Kidney (tissue), 13 donors: ENCODE measurements at regions not wholly inside any gene's neighbourhood (a gene's known extent, or its start where the extent isn't known, plus 50 kb on each side); places are given as distances from the start of the nearest gene placed in this dataset.
"Not testable (repeated sequence)": the region's sequence is repeated elsewhere in the genome, so short reads cannot be mapped to it uniquely, and the experiment has no call there.

Source experiments
- DNase-seq, 5 donors: peaks; one replicate each; pipeline ENCODE4 v3.0.0-alpha.2; 2013 to 2020
- FAIRE-seq: peaks from 2 replicates; lab custom pipeline; 2012; peaks lifted over from hg19 to GRCh38; lab: Jason Lieb, UNC
- H3K27ac ChIP-seq, 2 donors: one replicate each; pipeline ENCODE4 v1.7.0; 2013; ENCODE audit warnings: low read depth in 2 of 2, low read length in 2 of 2, inconsistent platforms in 1 of 2
- H3K27me3 ChIP-seq: one replicate; pipeline ENCODE4 v1.7.1; 2013; ENCODE audit warnings: low read length, inconsistent platforms; ENCODE audit not compliant: control insufficient read depth, insufficient read depth
- H3K36me3 ChIP-seq, 3 donors: one replicate each; pipeline versions ENCODE4 v1.7.0 to v1.7.1; 2013; ENCODE audit warnings: low read length in 3 of 3, control low read depth in 1 of 3, inconsistent platforms in 1 of 3; ENCODE audit not compliant: insufficient read depth in 3 of 3, control insufficient read depth in 2 of 3
- H3K4me1 ChIP-seq, 3 donors: one replicate each; pipeline versions ENCODE4 v1.7.0 to v1.7.1; 2013; ENCODE audit warnings: low read length in 3 of 3, inconsistent platforms in 1 of 3, low read depth in 1 of 3; ENCODE audit not compliant: control insufficient read depth in 2 of 3, insufficient read depth in 2 of 3
- H3K4me3 ChIP-seq, 3 donors: one replicate each; pipeline versions ENCODE4 v1.7.0 to v1.8.1; 2013; ENCODE audit warnings: low read length in 3 of 3, control low read depth in 1 of 3, inconsistent platforms in 1 of 3
- H3K9ac ChIP-seq, 3 donors: one replicate each; pipeline versions ENCODE4 v1.7.0 to v1.7.1; 2013; ENCODE audit warnings: low read length in 3 of 3, control low read depth in 1 of 3, inconsistent platforms in 1 of 3
- H3K9me3 ChIP-seq, 3 donors: one replicate each; pipeline versions ENCODE4 v1.7.0 to v1.7.1; 2013; ENCODE audit warnings: low read length in 3 of 3, control low read depth in 1 of 3, inconsistent platforms in 1 of 3; ENCODE audit not compliant: control insufficient read depth in 2 of 3, insufficient read depth in 1 of 3
- CTCF ChIP-seq: IDR thresholded peaks from 3 replicates; pipeline ENCODE4 v1.5.1; 2012; ENCODE audit warnings: mild to moderate bottlenecking, moderate library complexity, borderline replicate concordance; ENCODE audit not compliant: insufficient read depth; ENCODE audit errors: extremely low read depth
- intact Hi-C: fragments of 100-400 bp; cut with DNase I; formaldehyde crosslinking; loops from one replicate; pipeline ENCODE4 v1.11.1; 2022
- donor health status: control.
- donor health status: control.
- donor health status: control.
- donor health status: control.
- donor health status: control.
- donor health status: DM: yes; HTN: yes; CAD: no.
- donor health status: Normal renal cell carcinoma (clear cell type).

DNA sequence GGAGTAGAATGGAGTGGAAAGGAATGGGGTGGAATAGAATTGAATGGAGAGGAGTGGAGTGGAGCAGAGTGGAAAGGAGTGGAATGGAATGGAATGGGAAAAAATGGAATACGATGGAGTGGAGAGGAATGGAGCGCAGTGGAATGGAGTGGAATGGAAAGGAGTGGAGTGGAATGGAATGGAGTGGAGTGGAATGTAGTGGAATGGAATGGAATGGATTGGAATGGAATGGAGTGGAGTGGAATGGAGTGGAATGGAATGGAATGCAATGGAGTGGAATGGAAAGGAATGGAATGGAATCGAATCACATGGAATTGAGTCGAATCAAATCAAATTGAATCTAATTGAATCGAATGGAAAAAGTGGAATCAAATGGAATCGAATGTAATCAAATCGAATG is 1016.1 kb downstream of the CDY1 start:
- Histone ChIP-seq H3K9ac (no peak overlapping the region), H3K27me3 (no peaks in the 10 kb centered on the region), H3K9me3 (peaks cover 0 to 30% (median 4%) of the 10 kb centered on the region in 3 donors), H3K36me3 (no peaks in the 10 kb centered on the region), H3K4me1 (no peaks in the 10 kb centered on the region), H3K27ac (no peak overlapping the region), H3K4me3 (no peak overlapping the region)
- intact Hi-C loops, result no loop called here
- no peak for DNase-seq
- no peak for FAIRE-seq
- TF ChIP-seq CTCF, result no peak

GRCh38 chrY:26645856-26646255 is 1023.9 kb downstream of the CDY1 start:
- H3K4me3 ChIP-seq, DNase-seq, FAIRE-seq, H3K36me3 ChIP-seq, H3K9ac ChIP-seq, H3K4me1 ChIP-seq, intact Hi-C loops, H3K27ac ChIP-seq, H3K27me3 ChIP-seq: not testable (repeated sequence)
- peaks cover 0 to 34% (median 13%) of the 10 kb centered on the region in 3 donors for H3K9me3 ChIP-seq

DNA sequence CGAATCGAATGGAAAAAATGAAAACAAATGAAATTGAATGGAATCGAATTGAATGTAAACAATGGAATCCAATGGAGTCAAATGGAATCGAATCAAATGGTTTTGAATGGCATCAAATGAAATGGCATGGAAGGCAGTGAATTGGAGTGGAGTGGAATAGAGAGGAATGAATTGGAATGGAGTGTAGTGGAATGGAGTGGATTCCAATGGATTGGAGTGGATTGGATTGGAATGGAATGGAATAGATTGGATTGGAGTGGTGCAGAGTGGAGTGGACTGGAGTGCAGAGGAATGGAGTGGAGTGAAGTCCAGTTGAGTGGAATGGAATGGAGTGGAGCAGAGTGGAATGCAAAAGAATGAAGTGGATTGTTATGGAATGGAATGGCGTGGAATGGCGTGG is 1026.3 kb downstream of the CDY1 start:
- intact Hi-C loops, H3K36me3 ChIP-seq, H3K27ac ChIP-seq, H3K4me3 ChIP-seq, H3K27me3 ChIP-seq, H3K4me1 ChIP-seq, H3K9ac ChIP-seq, DNase-seq, FAIRE-seq: not testable (repeated sequence)
- H3K9me3 ChIP-seq, result peaks cover 0 to 26% (median 10%) of the 10 kb centered on the region in 3 donors

DNA sequence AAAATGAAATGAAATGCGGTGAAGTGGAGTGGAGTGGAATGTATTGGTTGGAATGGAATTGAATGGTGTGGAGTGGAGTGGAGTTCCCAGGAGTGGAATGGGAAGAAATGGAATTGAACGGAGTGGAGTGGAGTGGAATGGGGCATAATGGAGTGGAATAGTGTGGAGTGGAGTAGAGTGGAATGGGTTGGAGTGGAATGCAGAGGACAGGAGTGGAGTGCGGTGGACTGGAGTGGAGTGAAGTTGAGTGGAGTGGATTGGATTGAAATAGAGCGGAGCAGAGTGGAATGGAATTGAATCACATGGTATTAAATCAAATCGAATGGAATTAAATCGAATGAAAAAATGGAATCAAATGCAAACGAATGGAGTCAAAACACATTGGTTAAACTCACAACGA is 1042.3 kb downstream of the CDY1 start:
- Histone ChIP-seq H3K4me3 (peak overlapping the region in 1 of 3 donors; percentile 12), H3K9me3 (peaks cover 0 to 18% (median 11%) of the 10 kb centered on the region in 3 donors)
- H3K27me3 ChIP-seq, intact Hi-C loops, H3K36me3 ChIP-seq, H3K9ac ChIP-seq, H3K4me1 ChIP-seq, FAIRE-seq, H3K27ac ChIP-seq, DNase-seq: not testable (repeated sequence)

- H3K36me3 ChIP-seq, H3K9ac ChIP-seq, H3K4me3 ChIP-seq, H3K4me1 ChIP-seq, H3K27ac ChIP-seq, FAIRE-seq, H3K27me3 ChIP-seq, intact Hi-C loops: not testable (repeated sequence)
- DNase-seq, result peak in 1 of 5 donors; percentile 26
- peaks cover 0 to 34% (median 24%) of the 10 kb centered on the region in 3 donors for H3K9me3 ChIP-seq
Observed at GRCh38 chrY:26666691-26667090, 1044.8 kb downstream of the CDY1 start.

GRCh38 chrY:26669243-26669642 is 1047.3 kb downstream of the CDY1 start:
- DNase-seq, H3K9ac ChIP-seq, H3K27me3 ChIP-seq, H3K27ac ChIP-seq, H3K4me1 ChIP-seq, intact Hi-C loops, H3K4me3 ChIP-seq, H3K36me3 ChIP-seq, FAIRE-seq: not testable (repeated sequence)
- H3K9me3 ChIP-seq, result peaks cover 0 to 26% (median 13%) of the 10 kb centered on the region in 3 donors

DNA sequence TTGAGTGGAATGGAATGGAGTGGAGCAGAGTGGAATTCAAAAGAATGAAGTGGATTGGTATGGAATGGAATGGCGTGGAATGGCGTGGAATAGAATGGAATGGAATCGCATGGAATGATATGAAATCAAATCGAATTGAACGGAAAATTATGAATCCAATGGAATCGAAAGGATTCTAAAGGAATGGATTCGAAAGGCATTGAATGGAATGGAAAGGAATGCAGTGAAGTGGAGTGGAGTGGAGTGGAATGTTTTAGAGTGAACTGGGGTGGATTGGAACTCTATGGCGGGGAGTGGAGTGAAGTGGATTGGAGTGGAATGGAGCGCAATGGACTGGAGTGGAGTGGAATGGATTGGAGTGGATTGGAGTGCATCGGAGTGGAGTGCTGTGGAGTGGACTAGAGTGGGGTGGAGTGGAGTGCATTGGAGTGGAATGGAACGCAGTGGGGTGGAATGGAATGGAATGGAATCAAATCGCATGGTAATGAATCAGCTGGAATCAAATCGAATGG is 1048.5 kb downstream of the CDY1 start:
- H3K27ac ChIP-seq, H3K9ac ChIP-seq, intact Hi-C loops, H3K4me3 ChIP-seq, H3K4me1 ChIP-seq, FAIRE-seq, H3K27me3 ChIP-seq, H3K36me3 ChIP-seq: not testable (repeated sequence)
- peaks cover 0 to 24% (median 12%) of the 10 kb centered on the region in 3 donors for H3K9me3 ChIP-seq
- DNase-seq, result peak in 2 of 5 donors; percentile 1 to 52
